ENCODE measurements at regions not wholly inside any gene's neighbourhood (a gene's known extent, or its start where the extent isn't known, plus 50 kb on each side); places are given as distances from the start of the nearest gene placed in this dataset.

DNA sequence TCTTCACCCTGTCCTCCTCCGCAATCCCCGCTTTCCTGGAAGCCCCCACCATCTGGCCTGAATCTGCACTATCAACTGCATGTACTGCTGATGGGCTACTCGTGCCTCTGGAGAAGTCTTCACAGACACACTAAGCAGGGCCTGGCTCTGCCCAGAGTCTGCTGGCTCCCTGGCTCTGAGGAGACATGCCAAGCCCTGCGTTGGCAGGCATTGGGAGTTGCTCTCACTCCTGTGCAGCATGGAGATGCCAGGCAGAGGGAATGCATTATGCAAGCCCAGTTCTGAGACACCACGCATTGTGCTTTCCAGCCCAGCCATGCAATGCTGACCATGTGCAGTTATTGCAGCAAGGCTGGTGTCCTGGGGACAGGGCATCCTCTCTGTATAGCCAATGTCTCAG lies 314.6 kb downstream of the CXCL12 start:
- no peak for DNase-seq (ENCODE audit: low spot score)
- no peak overlapping the region for H3K4me3 ChIP-seq (ENCODE audit: low read depth in 1 of 3, low read length in 3 of 3)

DNA sequence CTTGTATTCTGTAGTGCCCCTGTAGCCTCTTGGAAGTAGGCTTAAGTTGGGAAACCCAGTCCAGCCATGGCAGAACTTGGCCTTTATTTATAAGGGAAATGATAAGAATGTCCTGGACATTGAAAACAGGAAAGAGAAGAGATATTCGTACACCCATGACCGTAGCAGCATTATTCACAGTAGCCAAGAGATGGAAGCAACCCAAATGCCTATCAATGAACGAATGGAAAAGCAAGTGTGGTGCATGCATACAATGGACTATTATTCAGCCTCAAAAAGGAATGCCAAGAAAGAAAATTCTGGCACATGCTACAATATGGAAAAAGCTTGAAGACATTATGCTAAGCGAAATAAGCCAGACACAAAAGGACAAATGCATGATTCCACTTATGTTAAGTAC lies 315.3 kb downstream of the CXCL12 start:
- no peaks in the 10 kb centered on the region for H3K27me3 ChIP-seq (ENCODE audit: control insufficient read depth in 4 of 4, insufficient read depth in 4 of 4, low read length in 3 of 4)
- no peak for DNase-seq (ENCODE audit: low spot score)
- no peaks in the 10 kb centered on the region for H3K36me3 ChIP-seq (ENCODE audit: control insufficient read depth in 4 of 4, insufficient read depth in 3 of 4, low read depth in 1 of 4, low read length in 3 of 4)
- H3K27ac ChIP-seq (ENCODE audit: low read depth in 1 of 2, low read length in 2 of 2): peak overlapping the region; percentile 74 to 87
- H3K4me1 ChIP-seq (ENCODE audit: control insufficient read depth in 4 of 4, insufficient read depth in 4 of 4, low read length in 3 of 4): peaks cover 0 to 35% (median 25%) of the 10 kb centered on the region in 4 donors
- H3K9me3 ChIP-seq (ENCODE audit: control insufficient read depth in 4 of 4, low read length in 3 of 4): no peaks in the 10 kb centered on the region
- WGBS: 84% methylated on average over 4 of the region's 4 CpGs
- no peak overlapping the region for H3K4me3 ChIP-seq (ENCODE audit: low read depth in 1 of 3, low read length in 3 of 3)
- no peak overlapping the region for H3K9ac ChIP-seq (ENCODE audit: low read depth in 1 of 2, low read length in 2 of 2)
- TF ChIP-seq JUND (IDR thresholded peaks at IDR 0.05): no peak
- TF ChIP-seq, protein P1, sequence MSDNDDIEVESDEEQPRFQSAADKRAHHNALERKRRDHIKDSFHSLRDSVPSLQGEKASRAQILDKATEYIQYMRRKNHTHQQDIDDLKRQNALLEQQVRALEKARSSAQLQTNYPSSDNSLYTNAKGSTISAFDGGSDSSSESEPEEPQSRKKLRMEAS (IDR thresholded peaks at IDR 0.05): peak; percentile 31
- TF ChIP-seq SP1 (IDR thresholded peaks at IDR 0.05): peak; percentile 3
- TF ChIP-seq RAD21 (IDR thresholded peaks at IDR 0.05): peak in 1 of 2 donors; percentile 47

More for the DNA sequence above, 314.6 kb downstream of the CXCL12 start:
- H3K9ac ChIP-seq (ENCODE audit: low read depth in 1 of 2, low read length in 2 of 2): no peak overlapping the region
- 78% methylated on average over 5 of the region's 5 CpGs for WGBS
- H3K9me3 ChIP-seq (ENCODE audit: control insufficient read depth in 4 of 4, low read length in 3 of 4): no peaks in the 10 kb centered on the region
- H3K4me1 ChIP-seq (ENCODE audit: control insufficient read depth in 4 of 4, insufficient read depth in 4 of 4, low read length in 3 of 4): peaks cover 0 to 34% (median 23%) of the 10 kb centered on the region in 4 donors
- H3K27ac ChIP-seq (ENCODE audit: low read depth in 1 of 2, low read length in 2 of 2): no peak overlapping the region
- H3K36me3 ChIP-seq (ENCODE audit: control insufficient read depth in 4 of 4, insufficient read depth in 3 of 4, low read depth in 1 of 4, low read length in 3 of 4): no peaks in the 10 kb centered on the region
- TF ChIP-seq FOXA1 (IDR thresholded peaks at IDR 0.05) (no peak), RAD21 (IDR thresholded peaks at IDR 0.05) (no peak), EGR1 (IDR thresholded peaks at IDR 0.05; ENCODE audit: low read depth in 2 of 2) (no peak), TAF1 (conservative IDR thresholded peaks at IDR 0.05) (no peak), SP1 (IDR thresholded peaks at IDR 0.05) (no peak), HNF4A (conservative IDR thresholded peaks at IDR 0.05) (no peak), JUND (IDR thresholded peaks at IDR 0.05) (no peak), FOXA2 (IDR thresholded peaks at IDR 0.05) (no peak), YY1 (IDR thresholded peaks at IDR 0.05) (no peak), RXRA (IDR thresholded peaks at IDR 0.05) (no peak), GABPA (IDR thresholded peaks at IDR 0.05 in 1 of 2, conservative IDR thresholded peaks at IDR 0.05 in 1 of 2) (no peak)
- TF ChIP-seq, protein P2, sequence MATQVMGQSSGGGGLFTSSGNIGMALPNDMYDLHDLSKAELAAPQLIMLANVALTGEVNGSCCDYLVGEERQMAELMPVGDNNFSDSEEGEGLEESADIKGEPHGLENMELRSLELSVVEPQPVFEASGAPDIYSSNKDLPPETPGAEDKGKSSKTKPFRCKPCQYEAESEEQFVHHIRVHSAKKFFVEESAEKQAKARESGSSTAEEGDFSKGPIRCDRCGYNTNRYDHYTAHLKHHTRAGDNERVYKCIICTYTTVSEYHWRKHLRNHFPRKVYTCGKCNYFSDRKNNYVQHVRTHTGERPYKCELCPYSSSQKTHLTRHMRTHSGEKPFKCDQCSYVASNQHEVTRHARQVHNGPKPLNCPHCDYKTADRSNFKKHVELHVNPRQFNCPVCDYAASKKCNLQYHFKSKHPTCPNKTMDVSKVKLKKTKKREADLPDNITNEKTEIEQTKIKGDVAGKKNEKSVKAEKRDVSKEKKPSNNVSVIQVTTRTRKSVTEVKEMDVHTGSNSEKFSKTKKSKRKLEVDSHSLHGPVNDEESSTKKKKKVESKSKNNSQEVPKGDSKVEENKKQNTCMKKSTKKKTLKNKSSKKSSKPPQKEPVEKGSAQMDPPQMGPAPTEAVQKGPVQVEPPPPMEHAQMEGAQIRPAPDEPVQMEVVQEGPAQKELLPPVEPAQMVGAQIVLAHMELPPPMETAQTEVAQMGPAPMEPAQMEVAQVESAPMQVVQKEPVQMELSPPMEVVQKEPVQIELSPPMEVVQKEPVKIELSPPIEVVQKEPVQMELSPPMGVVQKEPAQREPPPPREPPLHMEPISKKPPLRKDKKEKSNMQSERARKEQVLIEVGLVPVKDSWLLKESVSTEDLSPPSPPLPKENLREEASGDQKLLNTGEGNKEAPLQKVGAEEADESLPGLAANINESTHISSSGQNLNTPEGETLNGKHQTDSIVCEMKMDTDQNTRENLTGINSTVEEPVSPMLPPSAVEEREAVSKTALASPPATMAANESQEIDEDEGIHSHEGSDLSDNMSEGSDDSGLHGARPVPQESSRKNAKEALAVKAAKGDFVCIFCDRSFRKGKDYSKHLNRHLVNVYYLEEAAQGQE (IDR thresholded peaks at IDR 0.05): no peak
- TF ChIP-seq, protein P3, sequence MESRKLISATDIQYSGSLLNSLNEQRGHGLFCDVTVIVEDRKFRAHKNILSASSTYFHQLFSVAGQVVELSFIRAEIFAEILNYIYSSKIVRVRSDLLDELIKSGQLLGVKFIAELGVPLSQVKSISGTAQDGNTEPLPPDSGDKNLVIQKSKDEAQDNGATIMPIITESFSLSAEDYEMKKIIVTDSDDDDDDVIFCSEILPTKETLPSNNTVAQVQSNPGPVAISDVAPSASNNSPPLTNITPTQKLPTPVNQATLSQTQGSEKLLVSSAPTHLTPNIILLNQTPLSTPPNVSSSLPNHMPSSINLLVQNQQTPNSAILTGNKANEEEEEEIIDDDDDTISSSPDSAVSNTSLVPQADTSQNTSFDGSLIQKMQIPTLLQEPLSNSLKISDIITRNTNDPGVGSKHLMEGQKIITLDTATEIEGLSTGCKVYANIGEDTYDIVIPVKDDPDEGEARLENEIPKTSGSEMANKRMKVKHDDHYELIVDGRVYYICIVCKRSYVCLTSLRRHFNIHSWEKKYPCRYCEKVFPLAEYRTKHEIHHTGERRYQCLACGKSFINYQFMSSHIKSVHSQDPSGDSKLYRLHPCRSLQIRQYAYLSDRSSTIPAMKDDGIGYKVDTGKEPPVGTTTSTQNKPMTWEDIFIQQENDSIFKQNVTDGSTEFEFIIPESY (IDR thresholded peaks at IDR 0.05): no peak
- TF ChIP-seq, protein P1 (IDR thresholded peaks at IDR 0.05): no peak
- TF ChIP-seq, protein P4, sequence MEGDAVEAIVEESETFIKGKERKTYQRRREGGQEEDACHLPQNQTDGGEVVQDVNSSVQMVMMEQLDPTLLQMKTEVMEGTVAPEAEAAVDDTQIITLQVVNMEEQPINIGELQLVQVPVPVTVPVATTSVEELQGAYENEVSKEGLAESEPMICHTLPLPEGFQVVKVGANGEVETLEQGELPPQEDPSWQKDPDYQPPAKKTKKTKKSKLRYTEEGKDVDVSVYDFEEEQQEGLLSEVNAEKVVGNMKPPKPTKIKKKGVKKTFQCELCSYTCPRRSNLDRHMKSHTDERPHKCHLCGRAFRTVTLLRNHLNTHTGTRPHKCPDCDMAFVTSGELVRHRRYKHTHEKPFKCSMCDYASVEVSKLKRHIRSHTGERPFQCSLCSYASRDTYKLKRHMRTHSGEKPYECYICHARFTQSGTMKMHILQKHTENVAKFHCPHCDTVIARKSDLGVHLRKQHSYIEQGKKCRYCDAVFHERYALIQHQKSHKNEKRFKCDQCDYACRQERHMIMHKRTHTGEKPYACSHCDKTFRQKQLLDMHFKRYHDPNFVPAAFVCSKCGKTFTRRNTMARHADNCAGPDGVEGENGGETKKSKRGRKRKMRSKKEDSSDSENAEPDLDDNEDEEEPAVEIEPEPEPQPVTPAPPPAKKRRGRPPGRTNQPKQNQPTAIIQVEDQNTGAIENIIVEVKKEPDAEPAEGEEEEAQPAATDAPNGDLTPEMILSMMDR (IDR thresholded peaks at IDR 0.05; ENCODE audit: low read depth, low read length, missing input control): no peak
- TF ChIP-seq, protein P5, sequence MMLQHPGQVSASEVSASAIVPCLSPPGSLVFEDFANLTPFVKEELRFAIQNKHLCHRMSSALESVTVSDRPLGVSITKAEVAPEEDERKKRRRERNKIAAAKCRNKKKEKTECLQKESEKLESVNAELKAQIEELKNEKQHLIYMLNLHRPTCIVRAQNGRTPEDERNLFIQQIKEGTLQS (IDR thresholded peaks at IDR 0.05): no peak
- H3K27me3 ChIP-seq (ENCODE audit: control insufficient read depth in 4 of 4, insufficient read depth in 4 of 4, low read length in 3 of 4): no peaks in the 10 kb centered on the region

All from liver (tissue), 8 donors.